A549 (cell line): ENCODE measurements at regions not wholly inside any gene's neighbourhood (a gene's known extent, or its start where the extent isn't known, plus 50 kb on each side); places are given as distances from the start of the nearest gene placed in this dataset.

ENCODE experiments used
- ATAC-seq, 2 experiments: fragments of 200-7000 bp in 1 of 2; fragments of >200 bp in 1 of 2; cut with Nextera tagmentation in 1 of 2; cut with Tn5 transposase in 1 of 2; 3 replicates each; pipeline versions ENCODE4 v1.8.0 to v1.9.1; 2018 to 2020; ENCODE audit warnings: mild to moderate bottlenecking in 1 of 2, moderate library complexity in 1 of 2
- CTCF ChIA-PET: fragments of 300-600 bp; sonication (Branson Sonifier 250); formaldehyde crosslinking; extraction: SDS; loops from one replicate; lab custom pipeline; 2021; ENCODE audit warnings: antibody characterized with exemption, inconsistent platforms; lab: Yijun Ruan, JAX
- POLR2A ChIA-PET: fragments of 350-600 bp; formaldehyde crosslinking; extraction: SDS; loops from one replicate; lab custom pipeline; 2021; ENCODE audit warnings: antibody characterized with exemption, inconsistent platforms; lab: Yijun Ruan, JAX
- DNase-seq, 2 experiments: peaks; one replicate each; pipeline versions ENCODE4 v3.0.0 to v3.0.0-alpha.2; 2011 to 2016; ENCODE audit warnings: low read depth in 1 of 2, low spot score in 1 of 2
- FAIRE-seq: peaks from 2 replicates; lab custom pipeline; 2011; peaks lifted over from hg19 to GRCh38; lab: Jason Lieb, UNC
- H3K27ac ChIP-seq, 2 experiments: fragments of >200 bp; sonication (Bioruptor Twin); formaldehyde crosslinking; 3 replicates each; pipeline ENCODE4 v1.5.1; 2016 to 2017
- H3K4me1 ChIP-seq: fragments of >200 bp; sonication (Bioruptor Twin); formaldehyde crosslinking; 3 replicates; pipeline ENCODE4 v1.6.1; 2016
- H3K4me2 ChIP-seq: fragments of >200 bp; sonication (Bioruptor Twin); formaldehyde crosslinking; 3 replicates; pipeline ENCODE4 v1.6.1; 2016
- H3K4me3 ChIP-seq: fragments of >200 bp; sonication (Bioruptor Twin); formaldehyde crosslinking; 3 replicates; pipeline ENCODE4 v1.5.1; 2016
- H3K9me3 ChIP-seq: fragments of >200 bp; sonication (Bioruptor Twin); formaldehyde crosslinking; 3 replicates; pipeline ENCODE4 v1.6.1; 2016
- BHLHE40 ChIP-seq: IDR thresholded peaks from 2 replicates; pipeline ENCODE4 v1.6.1; 2012; ENCODE audit warnings: low read depth, low read length, inconsistent platforms
- CEBPB ChIP-seq, 2 experiments: fragments of >200 bp in 1 of 2; sonication (Bioruptor Twin) in 1 of 2; formaldehyde crosslinking in 1 of 2; IDR thresholded peaks; 2 replicates each; pipeline ENCODE4 v1.6.1; 2012 to 2016
- EP300 ChIP-seq, 2 experiments: fragments of >200 bp; sonication (Bioruptor Twin); formaldehyde crosslinking; IDR thresholded peaks; 2 replicates in 1 of 2; 3 replicates in 1 of 2; pipeline ENCODE4 v1.6.1; 2016 to 2017
- FOXS1 ChIP-seq: fragments of 250-450 bp; sonication (Bioruptor Pico); IDR thresholded peaks from 2 replicates; pipeline ENCODE4 v1.5.0; 2020; ENCODE audit warnings: mild to moderate bottlenecking, moderate library complexity
- HEYL ChIP-seq: fragments of 250-450 bp; sonication (Bioruptor Pico); IDR thresholded peaks from 2 replicates; pipeline ENCODE4 v1.8.0; 2021; ENCODE audit warnings: mild to moderate bottlenecking, moderate library complexity
- JUN ChIP-seq, 2 experiments: fragments of >200 bp; sonication (Bioruptor Twin); formaldehyde crosslinking; IDR thresholded peaks; 2 replicates in 1 of 2; 3 replicates in 1 of 2; pipeline ENCODE4 v1.6.1; 2016 to 2017
- JUNB ChIP-seq: fragments of >200 bp; sonication (Bioruptor Twin); formaldehyde crosslinking; IDR thresholded peaks from 2 replicates; pipeline ENCODE4 v1.6.1; 2016
- KDM1A ChIP-seq: fragments of 200-600 bp; sonication (generic); IDR thresholded peaks from 2 replicates; pipeline ENCODE4 v1.6.1; 2016; ENCODE audit warnings: low read depth, mild to moderate bottlenecking
- KDM5A ChIP-seq: fragments of 200-600 bp; sonication (generic); IDR thresholded peaks from 2 replicates; pipeline ENCODE4 v1.6.1; 2016; ENCODE audit warnings: antibody characterized with exemption, mild to moderate bottlenecking
- MAFK ChIP-seq: fragments of 450-650 bp; IDR thresholded peaks from 2 replicates; pipeline ENCODE4 v1.6.1; 2014; ENCODE audit not compliant: partially characterized antibody
- MAZ ChIP-seq: fragments of 150-350 bp; IDR thresholded peaks from 2 replicates; pipeline ENCODE4 v1.6.1; 2014; ENCODE audit warnings: antibody characterized with exemption, low read depth, low read length, borderline replicate concordance
- MYC ChIP-seq: IDR thresholded peaks from 2 replicates; pipeline ENCODE4 v1.6.1; 2012; ENCODE audit warnings: mild to moderate bottlenecking, inconsistent platforms, low read length, improper control_type of control experiment, borderline replicate concordance
- NFE2L2 ChIP-seq: fragments of 150-350 bp; conservative IDR thresholded peaks from 2 replicates; pipeline ENCODE4 v1.6.1; 2014; ENCODE audit warnings: low read length
- NPAS2 ChIP-seq: fragments of 250-450 bp; sonication (Bioruptor Pico); IDR thresholded peaks from 2 replicates; pipeline ENCODE4 v1.8.0; 2022; ENCODE audit warnings: mild to moderate bottlenecking, moderate library complexity, borderline replicate concordance
- NR3C1 ChIP-seq: fragments of >200 bp; sonication (Bioruptor Twin); formaldehyde crosslinking; IDR thresholded peaks from 3 replicates; pipeline ENCODE4 v1.6.1; 2017
- PHF8 ChIP-seq: fragments of 200-600 bp; sonication (generic); IDR thresholded peaks from 2 replicates; pipeline ENCODE4 v1.6.1; 2016; ENCODE audit warnings: low read depth, mild to moderate bottlenecking, antibody characterized with exemption, moderate library complexity, borderline replicate concordance
- POLR2A ChIP-seq: IDR thresholded peaks from 2 replicates; pipeline ENCODE4 v1.6.1; 2012; ENCODE audit warnings: mild to moderate bottlenecking, low read length
- POLR2AphosphoS2 ChIP-seq: conservative IDR thresholded peaks from 2 replicates; pipeline ENCODE4 v1.6.1; 2012; ENCODE audit warnings: low read length, improper control_type of control experiment, inconsistent platforms
- RARB ChIP-seq: fragments of 250-450 bp; sonication (Bioruptor Pico); IDR thresholded peaks from 2 replicates; pipeline ENCODE4 v1.8.0; 2021; ENCODE audit warnings: mild to moderate bottlenecking, moderate library complexity
- RCOR1 ChIP-seq: fragments of 150-350 bp; IDR thresholded peaks from 2 replicates; pipeline ENCODE4 v1.6.1; 2014; ENCODE audit warnings: antibody characterized with exemption, low read length, low read depth
- TP53 ChIP-seq: fragments of 250-450 bp; sonication (Bioruptor Pico); IDR thresholded peaks from 2 replicates; pipeline ENCODE4 v1.5.0; 2021; ENCODE audit warnings: mild to moderate bottlenecking, moderate library complexity
- WGBS: methylation state at CpG from one replicate; pipeline ENCODE4 v1.1.6; 2017; ENCODE audit errors: missing lambda C conversion rate; 5-methylcytosine and 5-hydroxymethylcytosine counted together
- TF ChIP-seq, protein P1 (sequence below): fragments of >200 bp; sonication (Bioruptor Twin); formaldehyde crosslinking; IDR thresholded peaks from 2 replicates; pipeline ENCODE4 v1.6.1; 2016
- TF ChIP-seq, protein P2 (sequence below): IDR thresholded peaks from 2 replicates; pipeline ENCODE4 v1.6.1; 2012
- TF ChIP-seq, protein P3 (sequence below): fragments of 200-600 bp; sonication (generic); IDR thresholded peaks from 2 replicates; pipeline ENCODE4 v1.6.1; 2016; ENCODE audit warnings: antibody characterized with exemption, mild to moderate bottlenecking, moderate library complexity

DNA sequence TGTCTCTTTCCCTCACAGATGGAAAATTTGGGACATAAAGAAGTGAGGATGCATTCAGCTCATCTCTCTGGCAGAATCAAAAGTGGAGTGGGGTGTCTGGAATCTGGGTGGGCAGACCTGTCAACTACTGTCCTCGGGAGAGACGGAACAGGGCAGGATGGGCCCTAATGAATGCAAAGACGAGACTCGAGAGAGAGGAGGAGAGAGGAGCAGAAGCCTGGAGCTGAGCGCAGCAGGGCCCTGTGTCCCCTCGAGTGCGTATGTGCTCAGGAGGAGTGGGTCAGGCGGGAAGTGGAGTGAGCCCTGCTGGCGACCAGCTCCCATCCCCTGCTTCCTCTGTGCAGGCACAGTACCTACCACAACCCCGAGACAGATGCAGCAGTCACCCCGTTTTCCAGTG, 78.9 kb downstream of the TEX29 start:
- no peak for DNase-seq
- WGBS = 11% methylated on average over 11 of the region's 11 CpGs
- FAIRE-seq = no peak
- ChIA-PET POLR2A (no interaction called here), CTCF (interaction anchor here (1.2 kb wide), 1 partner anchor 8 kb away, joined by 3 read pairs; no protein-coding TSS in a partner anchor)
- H3K27ac ChIP-seq = no peak overlapping the region
- TF ChIP-seq NR3C1 = no peak
- TF ChIP-seq TP53 (CRISPR knock-in tag) = no peak
- TF ChIP-seq, protein P1, sequence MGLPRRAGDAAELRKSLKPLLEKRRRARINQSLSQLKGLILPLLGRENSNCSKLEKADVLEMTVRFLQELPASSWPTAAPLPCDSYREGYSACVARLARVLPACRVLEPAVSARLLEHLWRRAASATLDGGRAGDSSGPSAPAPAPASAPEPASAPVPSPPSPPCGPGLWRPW = no peak
- TF ChIP-seq, protein P2, sequence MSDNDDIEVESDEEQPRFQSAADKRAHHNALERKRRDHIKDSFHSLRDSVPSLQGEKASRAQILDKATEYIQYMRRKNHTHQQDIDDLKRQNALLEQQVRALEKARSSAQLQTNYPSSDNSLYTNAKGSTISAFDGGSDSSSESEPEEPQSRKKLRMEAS = no peak
- no peak for TF ChIP-seq MAFK
- no peak for TF ChIP-seq JUN (IDR thresholded peaks at IDR 0.05)
- TF ChIP-seq HEYL (CRISPR knock-in tag) = no peak
- no peak for TF ChIP-seq MYC
- no peak for TF ChIP-seq CEBPB (IDR thresholded peaks at IDR 0.05)
- no peak for TF ChIP-seq KDM1A
- TF ChIP-seq NPAS2 (CRISPR knock-in tag) = no peak
- TF ChIP-seq BHLHE40 = no peak
- no peak for TF ChIP-seq KDM5A
- no peak for TF ChIP-seq PHF8
- TF ChIP-seq, protein P3, sequence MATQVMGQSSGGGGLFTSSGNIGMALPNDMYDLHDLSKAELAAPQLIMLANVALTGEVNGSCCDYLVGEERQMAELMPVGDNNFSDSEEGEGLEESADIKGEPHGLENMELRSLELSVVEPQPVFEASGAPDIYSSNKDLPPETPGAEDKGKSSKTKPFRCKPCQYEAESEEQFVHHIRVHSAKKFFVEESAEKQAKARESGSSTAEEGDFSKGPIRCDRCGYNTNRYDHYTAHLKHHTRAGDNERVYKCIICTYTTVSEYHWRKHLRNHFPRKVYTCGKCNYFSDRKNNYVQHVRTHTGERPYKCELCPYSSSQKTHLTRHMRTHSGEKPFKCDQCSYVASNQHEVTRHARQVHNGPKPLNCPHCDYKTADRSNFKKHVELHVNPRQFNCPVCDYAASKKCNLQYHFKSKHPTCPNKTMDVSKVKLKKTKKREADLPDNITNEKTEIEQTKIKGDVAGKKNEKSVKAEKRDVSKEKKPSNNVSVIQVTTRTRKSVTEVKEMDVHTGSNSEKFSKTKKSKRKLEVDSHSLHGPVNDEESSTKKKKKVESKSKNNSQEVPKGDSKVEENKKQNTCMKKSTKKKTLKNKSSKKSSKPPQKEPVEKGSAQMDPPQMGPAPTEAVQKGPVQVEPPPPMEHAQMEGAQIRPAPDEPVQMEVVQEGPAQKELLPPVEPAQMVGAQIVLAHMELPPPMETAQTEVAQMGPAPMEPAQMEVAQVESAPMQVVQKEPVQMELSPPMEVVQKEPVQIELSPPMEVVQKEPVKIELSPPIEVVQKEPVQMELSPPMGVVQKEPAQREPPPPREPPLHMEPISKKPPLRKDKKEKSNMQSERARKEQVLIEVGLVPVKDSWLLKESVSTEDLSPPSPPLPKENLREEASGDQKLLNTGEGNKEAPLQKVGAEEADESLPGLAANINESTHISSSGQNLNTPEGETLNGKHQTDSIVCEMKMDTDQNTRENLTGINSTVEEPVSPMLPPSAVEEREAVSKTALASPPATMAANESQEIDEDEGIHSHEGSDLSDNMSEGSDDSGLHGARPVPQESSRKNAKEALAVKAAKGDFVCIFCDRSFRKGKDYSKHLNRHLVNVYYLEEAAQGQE = no peak
- no peak for TF ChIP-seq MAZ
- TF ChIP-seq NFE2L2 = no peak
- H3K9me3 ChIP-seq = no peaks in the 10 kb centered on the region; the same call in 2 of the 3 replicates
- ATAC-seq = no peak
- H3K4me2 ChIP-seq = no peak overlapping the region
- H3K4me3 ChIP-seq = no peak overlapping the region
- H3K4me1 ChIP-seq = no peaks in the 10 kb centered on the region

DNA sequence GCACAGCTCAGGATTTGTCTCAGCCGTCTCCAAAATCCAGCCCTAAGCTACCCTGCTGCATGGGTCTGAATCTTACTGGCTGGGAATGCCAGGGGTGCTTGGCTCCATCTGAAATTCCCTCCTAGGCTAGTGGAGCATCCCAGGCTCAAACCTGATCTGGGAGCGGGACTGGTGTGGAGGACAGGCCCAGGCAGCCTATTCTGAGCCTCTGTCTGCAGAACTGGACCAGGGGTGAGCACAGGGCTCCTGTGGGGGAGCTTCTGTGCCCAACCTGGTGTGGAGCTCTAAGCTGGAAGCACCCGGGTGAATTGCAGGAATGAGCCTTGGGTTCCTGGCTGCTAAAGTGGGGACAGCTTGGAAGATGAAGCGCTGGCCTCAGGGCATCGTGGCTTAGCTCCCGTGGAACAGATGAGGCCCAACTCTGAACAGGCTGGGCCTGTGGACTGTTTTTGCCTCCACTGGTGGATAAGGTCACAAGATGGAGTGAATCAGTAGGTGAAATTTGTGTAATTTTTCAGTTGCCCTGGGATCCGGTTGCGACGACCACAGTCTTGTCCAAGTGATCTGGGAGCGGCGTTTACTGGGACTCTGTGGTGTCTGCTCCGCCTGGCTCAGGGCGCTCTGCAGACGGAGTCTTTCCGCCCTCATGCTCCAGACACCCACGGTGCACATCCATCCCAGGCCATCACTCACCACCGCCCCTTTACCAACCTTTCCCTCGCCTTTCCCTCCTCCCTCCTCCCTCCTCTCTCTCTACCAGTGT, 79.5 kb downstream of the TEX29 start:
- FAIRE-seq (no peak), DNase-seq (no peak), ATAC-seq (no peak; a peak in 1 of 6 replicates)
- ChIA-PET POLR2A (no interaction called here), CTCF (interaction anchor here (1.2 kb wide), 1 partner anchor 9 kb away, joined by 3 read pairs; no protein-coding TSS in a partner anchor)
- WGBS = 60% methylated on average over 14 of the region's 18 CpGs
- H3K4me1 ChIP-seq = no peaks in the 10 kb centered on the region
- no peak for TF ChIP-seq JUNB
- TF ChIP-seq RCOR1 = no peak
- TF ChIP-seq NFE2L2 = no peak
- TF ChIP-seq POLR2AphosphoS2 = no peak
- no peak for TF ChIP-seq KDM1A
- TF ChIP-seq, protein P1 = no peak
- TF ChIP-seq, protein P2 = no peak
- TF ChIP-seq FOXS1 = no peak
- no peak for TF ChIP-seq POLR2A
- TF ChIP-seq EP300 (IDR thresholded peaks at IDR 0.05) = no peak
- no peak for TF ChIP-seq NR3C1
- TF ChIP-seq RARB (CRISPR knock-in tag) = no peak
- H3K9me3 ChIP-seq = no peaks in the 10 kb centered on the region; the same call in 2 of the 3 replicates
- H3K27ac ChIP-seq = no peak overlapping the region
- H3K4me2 ChIP-seq = no peak overlapping the region
- H3K4me3 ChIP-seq = no peak overlapping the region
